C4-2B (cell line): ENCODE measurements at regions not wholly inside any gene's neighbourhood (a gene's known extent, or its start where the extent isn't known, plus 50 kb on each side); places are given as distances from the start of the nearest gene placed in this dataset.

Source experiments
- ZFX ChIP-seq: fragments of 450-650 bp; IDR thresholded peaks from 2 replicates; pipeline ENCODE4 v1.6.1; 2017
- TF ChIP-seq, protein P1 (sequence below): fragments of 450-650 bp; conservative IDR thresholded peaks from 2 replicates; pipeline ENCODE4 v1.5.1; 2017; ENCODE audit warnings: mild to moderate bottlenecking

DNA sequence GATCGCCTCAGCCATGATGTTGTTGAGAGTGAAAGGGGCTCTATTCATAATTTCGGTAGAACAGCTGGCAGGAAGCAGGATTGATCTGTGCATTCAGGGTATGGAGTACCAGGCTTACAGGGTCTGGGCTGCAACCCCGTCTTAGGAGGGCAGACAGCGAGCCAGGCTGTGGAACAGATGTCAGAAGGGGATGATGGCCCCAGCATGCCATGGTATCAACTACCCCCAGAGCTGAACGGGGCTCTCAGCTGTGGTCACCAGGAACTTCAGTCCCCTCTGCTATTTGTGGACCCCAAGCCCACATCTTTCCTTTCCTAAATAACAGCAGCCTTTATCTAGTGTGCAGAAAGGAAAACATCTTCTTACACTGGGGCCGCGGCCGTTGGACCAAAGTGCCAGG is 422.2 kb upstream of the SALL3 start:
- TF ChIP-seq, protein P1, sequence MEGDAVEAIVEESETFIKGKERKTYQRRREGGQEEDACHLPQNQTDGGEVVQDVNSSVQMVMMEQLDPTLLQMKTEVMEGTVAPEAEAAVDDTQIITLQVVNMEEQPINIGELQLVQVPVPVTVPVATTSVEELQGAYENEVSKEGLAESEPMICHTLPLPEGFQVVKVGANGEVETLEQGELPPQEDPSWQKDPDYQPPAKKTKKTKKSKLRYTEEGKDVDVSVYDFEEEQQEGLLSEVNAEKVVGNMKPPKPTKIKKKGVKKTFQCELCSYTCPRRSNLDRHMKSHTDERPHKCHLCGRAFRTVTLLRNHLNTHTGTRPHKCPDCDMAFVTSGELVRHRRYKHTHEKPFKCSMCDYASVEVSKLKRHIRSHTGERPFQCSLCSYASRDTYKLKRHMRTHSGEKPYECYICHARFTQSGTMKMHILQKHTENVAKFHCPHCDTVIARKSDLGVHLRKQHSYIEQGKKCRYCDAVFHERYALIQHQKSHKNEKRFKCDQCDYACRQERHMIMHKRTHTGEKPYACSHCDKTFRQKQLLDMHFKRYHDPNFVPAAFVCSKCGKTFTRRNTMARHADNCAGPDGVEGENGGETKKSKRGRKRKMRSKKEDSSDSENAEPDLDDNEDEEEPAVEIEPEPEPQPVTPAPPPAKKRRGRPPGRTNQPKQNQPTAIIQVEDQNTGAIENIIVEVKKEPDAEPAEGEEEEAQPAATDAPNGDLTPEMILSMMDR = no peak
- TF ChIP-seq ZFX = no peak
